ENCODE measurements at regions not wholly inside any gene's neighbourhood (a gene's known extent, or its start where the extent isn't known, plus 50 kb on each side); places are given as distances from the start of the nearest gene placed in this dataset.
A peak's percentile ranks its signal among the peaks of the same experiment; 100 is the strongest.

- ChIA-PET CTCF (no interaction called here), POLR2A (no interaction called here)
- no peak for TF ChIP-seq CTCF (IDR thresholded peaks at IDR 0.05; ENCODE audit: control extremely low read depth, extremely low read depth, low read depth, missing control alignments)
- no peak for DNase-seq (ENCODE audit: extremely low spot score)
Observed at GRCh38 chr7:69411466-69411865, 186.8 kb upstream of the AUTS2 start.

- ChIA-PET POLR2A (no interaction called here), CTCF (no interaction called here)
- TF ChIP-seq CTCF (IDR thresholded peaks at IDR 0.05; ENCODE audit: control extremely low read depth, extremely low read depth, low read depth, missing control alignments): no peak
- peak; percentile 26 for DNase-seq (ENCODE audit: extremely low spot score)
Observed at GRCh38 chr7:69412331-69413146, 185.7 kb upstream of the AUTS2 start.

- ChIA-PET CTCF (no interaction called here), POLR2A (no interaction called here)
- TF ChIP-seq CTCF (IDR thresholded peaks at IDR 0.05; ENCODE audit: control extremely low read depth, extremely low read depth, low read depth, missing control alignments): no peak
- DNase-seq (ENCODE audit: extremely low spot score): no peak
Observed at GRCh38 chr7:69414555-69414954, 183.7 kb upstream of the AUTS2 start.

GRCh38 chr7:69418869-69419670 lies 179.2 kb upstream of the AUTS2 start:
- ChIA-PET POLR2A (no interaction called here), CTCF (interaction anchor here (1.3 to 1.5 kb wide), 2 partner anchors 10 to 11 kb away, joined by 3 to 8 read pairs; no protein-coding TSS in a partner anchor)
- no peak for TF ChIP-seq CTCF (IDR thresholded peaks at IDR 0.05; ENCODE audit: control extremely low read depth, extremely low read depth, low read depth, missing control alignments)
- DNase-seq (ENCODE audit: extremely low spot score): no peak

- ChIA-PET CTCF (interaction anchor here (1.3 kb wide), 1 partner anchor 10 kb away, joined by 3 read pairs; no protein-coding TSS in a partner anchor), POLR2A (no interaction called here)
- DNase-seq (ENCODE audit: extremely low spot score): no peak
- TF ChIP-seq CTCF (IDR thresholded peaks at IDR 0.05; ENCODE audit: control extremely low read depth, extremely low read depth, low read depth, missing control alignments): no peak
Observed at GRCh38 chr7:69419934-69420333, 178.3 kb upstream of the AUTS2 start.

DNA sequence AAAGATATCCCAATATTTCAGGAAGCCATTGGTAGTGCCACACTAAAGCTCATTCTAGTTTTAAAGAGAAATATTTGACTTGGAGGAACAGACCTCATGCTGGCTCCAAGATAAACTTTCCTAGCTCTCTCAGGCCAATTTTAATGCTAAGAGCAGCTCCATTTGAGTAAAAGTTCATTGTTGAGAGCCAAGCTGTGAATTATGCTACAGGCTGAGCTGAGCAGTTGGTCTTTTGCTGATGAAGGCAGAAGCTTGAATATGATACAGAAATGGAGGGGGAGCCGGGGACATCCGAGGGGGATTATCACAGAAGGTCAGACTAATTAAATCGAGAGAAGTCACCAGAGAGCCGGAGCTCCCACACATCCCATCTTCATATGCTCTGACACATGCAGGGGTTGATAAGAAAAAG lies 175.7 kb upstream of the AUTS2 start:
- DNase-seq (ENCODE audit: extremely low spot score): no peak
- ChIA-PET CTCF (interaction anchor here (0.8 to 1.1 kb wide), 3 partner anchors 13 to 21 kb away, joined by 3 read pairs; no protein-coding TSS in a partner anchor), POLR2A (no interaction called here)
- TF ChIP-seq CTCF (IDR thresholded peaks at IDR 0.05; ENCODE audit: control extremely low read depth, extremely low read depth, low read depth, missing control alignments): no peak
